ENCODE measurements at regions not wholly inside any gene's neighbourhood (a gene's known extent, or its start where the extent isn't known, plus 50 kb on each side); places are given as distances from the start of the nearest gene placed in this dataset.

GRCh38 chr18:77811503-77811902 lies 561.9 kb downstream of the GALR1 start:
- peaks cover 18% of the 10 kb centered on the region for H3K27me3 Mint-ChIP-seq
- no peak for ATAC-seq
- peaks cover 6% of the 10 kb centered on the region for H3K9me3 Mint-ChIP-seq
- H3K36me3 Mint-ChIP-seq (ENCODE audit: low read depth) = no peaks in the 10 kb centered on the region
- H3K4me3 Mint-ChIP-seq = no peak overlapping the region
- no peak overlapping the region for H3K27ac Mint-ChIP-seq
- DNase-seq = no peak
- H3K4me1 Mint-ChIP-seq = no peaks in the 10 kb centered on the region

- Mint-ChIP-seq H3K4me1 (no peaks in the 10 kb centered on the region), H3K27ac (no peak overlapping the region), H3K36me3 (ENCODE audit: low read depth) (no peaks in the 10 kb centered on the region), H3K4me3 (no peak overlapping the region), H3K9me3 (peaks cover 4% of the 10 kb centered on the region), H3K27me3 (peaks cover 11% of the 10 kb centered on the region)
- DNase-seq = no peak
- ATAC-seq = no peak
These were observed 566.2 kb downstream of the GALR1 start for GRCh38 chr18:77815666-77816338.

GRCh38 chr18:77818328-77818727 lies 568.7 kb downstream of the GALR1 start:
- Mint-ChIP-seq H3K27ac (no peak overlapping the region), H3K4me3 (no peak overlapping the region), H3K4me1 (no peaks in the 10 kb centered on the region), H3K9me3 (peaks cover 4% of the 10 kb centered on the region), H3K27me3 (peaks cover 2% of the 10 kb centered on the region), H3K36me3 (ENCODE audit: low read depth) (no peaks in the 10 kb centered on the region)
- ATAC-seq (no peak), DNase-seq (no peak)

GRCh38 chr18:77820472-77820871 lies 570.8 kb downstream of the GALR1 start:
- no peak overlapping the region for H3K4me3 Mint-ChIP-seq
- no peaks in the 10 kb centered on the region for H3K4me1 Mint-ChIP-seq
- H3K36me3 Mint-ChIP-seq (ENCODE audit: low read depth) = no peaks in the 10 kb centered on the region
- DNase-seq = no peak
- peaks cover 4% of the 10 kb centered on the region for H3K9me3 Mint-ChIP-seq
- no peak overlapping the region for H3K27ac Mint-ChIP-seq
- H3K27me3 Mint-ChIP-seq = peaks cover 2% of the 10 kb centered on the region
- no peak for ATAC-seq

- ATAC-seq (no peak), DNase-seq (no peak)
- Mint-ChIP-seq H3K4me3 (no peak overlapping the region), H3K27me3 (peaks cover 2% of the 10 kb centered on the region), H3K9me3 (peaks cover 4% of the 10 kb centered on the region), H3K4me1 (no peaks in the 10 kb centered on the region), H3K27ac (no peak overlapping the region), H3K36me3 (ENCODE audit: low read depth) (no peaks in the 10 kb centered on the region)
These were observed 572.2 kb downstream of the GALR1 start for GRCh38 chr18:77821892-77822291.

- Mint-ChIP-seq H3K36me3 (ENCODE audit: low read depth) (no peaks in the 10 kb centered on the region), H3K9me3 (peaks cover 4% of the 10 kb centered on the region), H3K27ac (no peak overlapping the region), H3K4me1 (no peaks in the 10 kb centered on the region), H3K4me3 (no peak overlapping the region), H3K27me3 (peaks cover 2% of the 10 kb centered on the region)
- ATAC-seq (no peak), DNase-seq (no peak)
These were observed 573.0 kb downstream of the GALR1 start for GRCh38 chr18:77822632-77823031.

DNA sequence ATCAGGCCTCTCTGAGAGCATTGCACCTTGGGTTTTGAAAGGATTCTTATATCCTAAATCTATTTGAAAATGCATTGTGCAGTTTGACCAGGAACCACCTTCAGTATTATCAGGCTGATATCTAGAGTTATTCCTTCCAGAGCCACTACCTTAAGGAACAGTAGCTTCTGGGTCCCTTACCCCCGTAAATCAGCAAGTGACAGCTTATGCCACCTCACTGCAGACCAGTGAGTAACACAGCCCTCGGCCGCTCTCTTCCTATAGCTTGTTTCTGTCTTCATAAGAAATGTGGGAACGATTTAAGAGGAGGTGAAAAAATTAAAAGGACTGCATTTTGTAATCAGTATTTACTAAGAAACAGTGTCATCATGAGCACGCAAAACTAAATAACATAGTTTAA lies 584.2 kb downstream of the GALR1 start:
- Mint-ChIP-seq H3K4me3 (no peak overlapping the region), H3K9me3 (no peaks in the 10 kb centered on the region), H3K36me3 (ENCODE audit: low read depth) (no peaks in the 10 kb centered on the region), H3K4me1 (no peaks in the 10 kb centered on the region), H3K27me3 (no peaks in the 10 kb centered on the region), H3K27ac (no peak overlapping the region)
- ATAC-seq (no peak), DNase-seq (no peak)

- Mint-ChIP-seq H3K4me1 (no peaks in the 10 kb centered on the region), H3K27ac (no peak overlapping the region), H3K4me3 (no peak overlapping the region), H3K9me3 (no peaks in the 10 kb centered on the region), H3K27me3 (peaks cover 15% of the 10 kb centered on the region), H3K36me3 (ENCODE audit: low read depth) (no peaks in the 10 kb centered on the region)
- ATAC-seq (no peak), DNase-seq (no peak)
These were observed 602.2 kb downstream of the GALR1 start for GRCh38 chr18:77851802-77852201.

DNA sequence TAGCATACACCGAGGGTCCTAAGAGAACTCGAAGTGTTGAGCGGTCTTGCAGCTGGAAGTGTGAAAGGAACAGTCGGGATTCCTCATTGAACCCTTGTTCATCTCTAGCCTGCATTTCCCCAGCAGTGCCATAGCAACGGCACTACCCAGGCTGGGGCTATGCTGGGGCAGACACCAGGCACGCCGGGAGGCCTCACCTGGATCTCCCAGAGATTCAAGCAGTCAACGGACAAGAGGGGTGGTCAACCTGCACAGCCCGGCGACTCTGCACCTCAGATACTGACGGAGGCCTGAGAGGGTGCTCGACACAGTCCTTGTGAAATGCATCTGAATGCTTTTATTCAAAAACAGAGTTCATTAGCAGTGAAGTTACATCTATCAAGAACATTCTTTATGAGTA lies 604.2 kb downstream of the GALR1 start:
- no peaks in the 10 kb centered on the region for H3K9me3 Mint-ChIP-seq
- DNase-seq (no peak), ATAC-seq (no peak)
- no peaks in the 10 kb centered on the region for H3K36me3 Mint-ChIP-seq (ENCODE audit: low read depth)
- no peaks in the 10 kb centered on the region for H3K4me1 Mint-ChIP-seq
- H3K27ac Mint-ChIP-seq = no peak overlapping the region
- H3K27me3 Mint-ChIP-seq = peaks cover 12% of the 10 kb centered on the region
- no peak overlapping the region for H3K4me3 Mint-ChIP-seq

- no peak overlapping the region for H3K4me3 Mint-ChIP-seq
- ATAC-seq = no peak
- H3K36me3 Mint-ChIP-seq (ENCODE audit: low read depth) = no peaks in the 10 kb centered on the region
- peaks cover 3% of the 10 kb centered on the region for H3K9me3 Mint-ChIP-seq
- no peak overlapping the region for H3K27ac Mint-ChIP-seq
- H3K4me1 Mint-ChIP-seq = no peaks in the 10 kb centered on the region
- no peak for DNase-seq
- H3K27me3 Mint-ChIP-seq = peaks cover 6% of the 10 kb centered on the region
These were observed 608.3 kb downstream of the GALR1 start for GRCh38 chr18:77857678-77858655.

GRCh38 chr18:77859634-77860033 lies 610.0 kb downstream of the GALR1 start:
- no peak for ATAC-seq
- peaks cover 3% of the 10 kb centered on the region for H3K9me3 Mint-ChIP-seq
- H3K4me1 Mint-ChIP-seq = no peaks in the 10 kb centered on the region
- peaks cover 2% of the 10 kb centered on the region for H3K27me3 Mint-ChIP-seq
- no peak overlapping the region for H3K4me3 Mint-ChIP-seq
- no peaks in the 10 kb centered on the region for H3K36me3 Mint-ChIP-seq (ENCODE audit: low read depth)
- H3K27ac Mint-ChIP-seq = no peak overlapping the region
- no peak for DNase-seq

- no peaks in the 10 kb centered on the region for H3K4me1 Mint-ChIP-seq
- peaks cover 3% of the 10 kb centered on the region for H3K9me3 Mint-ChIP-seq
- no peak overlapping the region for H3K27ac Mint-ChIP-seq
- no peak overlapping the region for H3K4me3 Mint-ChIP-seq
- DNase-seq = no peak
- no peaks in the 10 kb centered on the region for H3K36me3 Mint-ChIP-seq (ENCODE audit: low read depth)
- no peak for ATAC-seq
- no peaks in the 10 kb centered on the region for H3K27me3 Mint-ChIP-seq
These were observed 612.6 kb downstream of the GALR1 start for GRCh38 chr18:77862066-77862757.

GRCh38 chr18:77865853-77866252 lies 616.2 kb downstream of the GALR1 start:
- no peak for DNase-seq
- Mint-ChIP-seq H3K4me3 (no peak overlapping the region), H3K4me1 (no peaks in the 10 kb centered on the region), H3K27me3 (peaks cover 2% of the 10 kb centered on the region), H3K27ac (no peak overlapping the region), H3K9me3 (peaks cover 3% of the 10 kb centered on the region), H3K36me3 (ENCODE audit: low read depth) (no peaks in the 10 kb centered on the region)
- no peak for ATAC-seq

DNA sequence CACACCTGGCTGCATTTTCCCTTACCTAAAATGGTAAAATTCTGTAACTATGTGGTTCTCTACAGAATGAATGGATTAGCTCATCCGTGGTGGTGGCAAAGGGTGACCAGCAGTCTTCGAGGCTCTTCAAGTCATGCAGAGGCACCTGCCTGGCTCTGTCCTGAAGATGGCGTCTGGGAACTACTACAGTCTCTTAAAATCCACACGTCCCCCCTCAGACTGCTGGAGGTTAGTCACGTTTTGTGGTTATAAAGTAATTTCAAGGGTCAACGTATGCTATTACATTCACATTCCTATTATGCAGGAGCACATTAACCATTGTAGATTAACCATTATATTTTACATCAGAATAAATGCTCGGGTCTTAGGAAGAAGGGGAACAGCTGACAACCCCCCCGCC lies 616.7 kb downstream of the GALR1 start:
- DNase-seq (no peak), ATAC-seq (no peak)
- no peaks in the 10 kb centered on the region for H3K36me3 Mint-ChIP-seq (ENCODE audit: low read depth)
- H3K4me3 Mint-ChIP-seq = no peak overlapping the region
- no peaks in the 10 kb centered on the region for H3K4me1 Mint-ChIP-seq
- H3K27ac Mint-ChIP-seq = no peak overlapping the region
- peaks cover 2% of the 10 kb centered on the region for H3K27me3 Mint-ChIP-seq
- peaks cover 3% of the 10 kb centered on the region for H3K9me3 Mint-ChIP-seq

GRCh38 chr18:77870199-77870598 lies 620.6 kb downstream of the GALR1 start:
- H3K4me3 Mint-ChIP-seq = no peak overlapping the region
- no peak for DNase-seq
- no peaks in the 10 kb centered on the region for H3K36me3 Mint-ChIP-seq (ENCODE audit: low read depth)
- no peaks in the 10 kb centered on the region for H3K4me1 Mint-ChIP-seq
- ATAC-seq = no peak
- no peak overlapping the region for H3K27ac Mint-ChIP-seq
- H3K9me3 Mint-ChIP-seq = no peaks in the 10 kb centered on the region
- peaks cover 2% of the 10 kb centered on the region for H3K27me3 Mint-ChIP-seq
